Ishikawa (cell line): ENCODE measurements at regions not wholly inside any gene's neighbourhood (a gene's known extent, or its start where the extent isn't known, plus 50 kb on each side); places are given as distances from the start of the nearest gene placed in this dataset.

Experiments
- CEBPB ChIP-seq: IDR thresholded peaks from 2 replicates; pipeline ENCODE4 v1.6.1; 2012
- CREB1 ChIP-seq: IDR thresholded peaks from 2 replicates; pipeline ENCODE4 v1.6.1; 2012; ENCODE audit warnings: low read depth
- EGR1 ChIP-seq: IDR thresholded peaks from 2 replicates; pipeline ENCODE4 v1.6.1; 2012
- EP300 ChIP-seq: IDR thresholded peaks from 2 replicates; pipeline ENCODE4 v1.6.1; 2012; ENCODE audit warnings: borderline replicate concordance
- FOXM1 ChIP-seq: IDR thresholded peaks from 2 replicates; pipeline ENCODE4 v1.6.1; 2012; ENCODE audit warnings: low read depth, borderline replicate concordance
- NFIC ChIP-seq: IDR thresholded peaks from 2 replicates; pipeline ENCODE4 v1.6.1; 2012
- RAD21 ChIP-seq: IDR thresholded peaks from 2 replicates; pipeline ENCODE4 v1.6.1; 2012; ENCODE audit warnings: low read depth
- REST ChIP-seq: IDR thresholded peaks from 2 replicates; pipeline ENCODE4 v1.6.1; 2012; ENCODE audit warnings: low read depth, mild to moderate bottlenecking
- TAF1 ChIP-seq: IDR thresholded peaks from 2 replicates; pipeline ENCODE4 v1.6.1; 2012; ENCODE audit warnings: low read depth, mild to moderate bottlenecking
- TCF12 ChIP-seq: IDR thresholded peaks from 2 replicates; pipeline ENCODE4 v1.6.1; 2012; ENCODE audit warnings: low read depth
- TEAD4 ChIP-seq: IDR thresholded peaks from 2 replicates; pipeline ENCODE4 v1.6.1; 2012
- USF1 ChIP-seq: IDR thresholded peaks from 2 replicates; pipeline ENCODE4 v1.6.1; 2012
- YY1 ChIP-seq: IDR thresholded peaks from 2 replicates; pipeline ENCODE4 v1.6.1; 2012; ENCODE audit warnings: low read depth
- ZBTB7A ChIP-seq: IDR thresholded peaks from 2 replicates; pipeline ENCODE4 v1.6.1; 2012; ENCODE audit warnings: low read depth
- TF ChIP-seq, protein P1 (sequence below): IDR thresholded peaks from 2 replicates; pipeline ENCODE4 v1.6.1; 2012

GRCh38 chr11:15874704-15875103 lies 481.6 kb downstream of the SOX6 start:
- no peak for TF ChIP-seq TEAD4
- no peak for TF ChIP-seq EGR1
- TF ChIP-seq TCF12, result no peak
- TF ChIP-seq TAF1, result no peak
- no peak for TF ChIP-seq ZBTB7A
- no peak for TF ChIP-seq CREB1
- no peak for TF ChIP-seq RAD21
- no peak for TF ChIP-seq FOXM1
- no peak for TF ChIP-seq YY1
- TF ChIP-seq, protein P1, sequence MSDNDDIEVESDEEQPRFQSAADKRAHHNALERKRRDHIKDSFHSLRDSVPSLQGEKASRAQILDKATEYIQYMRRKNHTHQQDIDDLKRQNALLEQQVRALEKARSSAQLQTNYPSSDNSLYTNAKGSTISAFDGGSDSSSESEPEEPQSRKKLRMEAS, result no peak
- TF ChIP-seq USF1, result no peak
- TF ChIP-seq NFIC, result no peak
- no peak for TF ChIP-seq REST
- TF ChIP-seq CEBPB, result no peak
- no peak for TF ChIP-seq EP300

GRCh38 chr11:15875393-15875792 lies 481.0 kb downstream of the SOX6 start:
- TF ChIP-seq TAF1, result no peak
- TF ChIP-seq NFIC, result no peak
- no peak for TF ChIP-seq USF1
- TF ChIP-seq CREB1, result no peak
- TF ChIP-seq, protein P1, result no peak
- no peak for TF ChIP-seq EGR1
- no peak for TF ChIP-seq TEAD4
- no peak for TF ChIP-seq CEBPB
- TF ChIP-seq ZBTB7A, result no peak
- no peak for TF ChIP-seq TCF12
- TF ChIP-seq YY1, result no peak
- no peak for TF ChIP-seq EP300
- no peak for TF ChIP-seq RAD21
- TF ChIP-seq FOXM1, result no peak
- TF ChIP-seq REST, result no peak

GRCh38 chr11:15875943-15876342 lies 480.4 kb downstream of the SOX6 start:
- TF ChIP-seq CREB1 (no peak), TCF12 (no peak), RAD21 (no peak), TEAD4 (no peak), EP300 (no peak), FOXM1 (no peak), ZBTB7A (no peak), USF1 (no peak), NFIC (no peak), TAF1 (no peak), REST (no peak), CEBPB (no peak), YY1 (no peak), EGR1 (no peak)
- TF ChIP-seq, protein P1, result no peak

DNA sequence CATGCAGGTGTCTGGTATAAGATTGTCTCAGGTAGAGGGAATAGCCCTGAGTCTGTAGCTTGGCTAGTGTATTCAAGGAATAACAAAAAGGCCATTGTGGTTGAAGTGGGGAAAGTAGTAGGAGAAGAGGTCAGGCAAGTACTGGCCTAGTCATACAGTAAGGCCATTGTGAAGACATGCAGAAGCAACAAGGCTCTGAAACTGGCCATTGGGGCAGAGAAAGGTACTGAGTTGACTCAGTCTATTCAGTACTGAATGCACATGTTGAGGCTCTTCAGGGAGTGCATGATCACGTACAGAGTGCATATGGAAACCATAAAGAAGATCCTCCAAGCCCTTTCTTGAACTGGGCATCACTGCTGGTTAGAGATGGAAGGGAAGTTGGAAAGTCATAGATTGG lies 477.6 kb downstream of the SOX6 start:
- no peak for TF ChIP-seq USF1
- TF ChIP-seq TAF1, result no peak
- no peak for TF ChIP-seq FOXM1
- TF ChIP-seq, protein P1, result no peak
- TF ChIP-seq TEAD4, result no peak
- TF ChIP-seq EP300, result no peak
